ENCODE measurements at regions not wholly inside any gene's neighbourhood (a gene's known extent, or its start where the extent isn't known, plus 50 kb on each side); places are given as distances from the start of the nearest gene placed in this dataset.
"Not testable (repeated sequence)": the region's sequence is repeated elsewhere in the genome, so short reads cannot be mapped to it uniquely, and the experiment has no call there.

GRCh38 chr12:131192951-131193350 lies 239.2 kb downstream of the ADGRD1 start:
- TF ChIP-seq MAX (IDR thresholded peaks at IDR 0.05; ENCODE audit: low read depth, low read length) (no peak), CTCF (IDR thresholded peaks at IDR 0.05; ENCODE audit: low read depth, low read length) (no peak), POLR2A (IDR thresholded peaks at IDR 0.05; ENCODE audit: extremely low read depth, insufficient read length) (no peak), MYC (IDR thresholded peaks at IDR 0.05; ENCODE audit: low read depth, low read length) (no peak)
- DNase-seq (ENCODE audit: low read depth), result no peak
- H3K4me3 ChIP-seq (ENCODE audit: low read depth, low read length), result no peak overlapping the region

GRCh38 chr12:131194166-131194565 lies 240.5 kb downstream of the ADGRD1 start:
- no peak overlapping the region for H3K4me3 ChIP-seq (ENCODE audit: low read depth, low read length)
- DNase-seq (ENCODE audit: low read depth), result peak; percentile 57
- no peak for TF ChIP-seq MYC (IDR thresholded peaks at IDR 0.05; ENCODE audit: low read depth, low read length)
- TF ChIP-seq CTCF (IDR thresholded peaks at IDR 0.05; ENCODE audit: low read depth, low read length), result no peak
- TF ChIP-seq MAX (IDR thresholded peaks at IDR 0.05; ENCODE audit: low read depth, low read length), result no peak; the same call in 1 of the 2 replicates
- TF ChIP-seq POLR2A (IDR thresholded peaks at IDR 0.05; ENCODE audit: extremely low read depth, insufficient read length), result no peak

DNA sequence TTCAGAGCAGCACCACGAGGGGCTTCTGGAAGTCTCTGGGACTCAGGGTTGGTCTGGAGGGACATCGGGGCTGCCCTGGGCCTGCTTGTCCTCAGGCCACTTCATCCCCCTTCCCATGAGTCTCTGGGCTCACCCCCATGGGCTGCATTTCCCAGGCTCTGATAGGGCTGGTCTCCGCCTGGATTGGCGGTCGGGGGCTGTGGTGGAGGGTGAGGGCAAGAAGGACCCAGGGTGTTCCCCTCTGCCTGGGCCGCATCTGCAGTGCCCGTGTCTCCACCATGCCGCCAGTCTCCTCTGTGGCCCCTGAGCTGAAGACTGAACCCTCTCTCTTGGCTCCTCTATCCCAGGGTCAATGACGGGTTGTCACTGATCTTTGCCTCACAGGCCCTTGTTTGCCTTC lies 242.1 kb downstream of the ADGRD1 start:
- TF ChIP-seq POLR2A (IDR thresholded peaks at IDR 0.05; ENCODE audit: extremely low read depth, insufficient read length), result no peak
- TF ChIP-seq CTCF (IDR thresholded peaks at IDR 0.05; ENCODE audit: low read depth, low read length), result no peak
- TF ChIP-seq MYC (IDR thresholded peaks at IDR 0.05; ENCODE audit: low read depth, low read length), result no peak
- no peak for TF ChIP-seq MAX (IDR thresholded peaks at IDR 0.05; ENCODE audit: low read depth, low read length)
- no peak for DNase-seq (ENCODE audit: low read depth)
- no peak overlapping the region for H3K4me3 ChIP-seq (ENCODE audit: low read depth, low read length)

DNA sequence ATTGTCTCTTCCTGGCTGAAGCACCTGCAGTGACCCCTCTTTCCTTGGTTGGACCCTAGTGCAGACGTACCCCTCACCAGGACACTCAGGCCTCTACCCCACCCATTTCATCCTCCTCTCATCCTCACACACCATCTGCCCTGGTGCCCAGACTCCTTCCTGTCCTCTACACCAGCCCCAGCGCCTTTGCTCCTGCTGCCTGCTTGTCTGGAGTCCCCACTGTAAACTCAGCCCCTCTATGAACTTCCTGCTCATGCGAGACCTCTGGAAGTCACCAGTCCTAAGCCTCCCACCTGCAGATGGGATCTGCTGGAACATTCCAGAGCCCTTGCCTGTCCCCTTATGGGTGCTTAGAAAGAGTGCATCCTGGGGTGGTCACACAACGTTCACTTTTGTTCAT lies 242.5 kb downstream of the ADGRD1 start:
- TF ChIP-seq MAX (IDR thresholded peaks at IDR 0.05; ENCODE audit: low read depth, low read length) (no peak), POLR2A (IDR thresholded peaks at IDR 0.05; ENCODE audit: extremely low read depth, insufficient read length) (no peak), CTCF (IDR thresholded peaks at IDR 0.05; ENCODE audit: low read depth, low read length) (no peak), MYC (IDR thresholded peaks at IDR 0.05; ENCODE audit: low read depth, low read length) (no peak)
- no peak for DNase-seq (ENCODE audit: low read depth)
- H3K4me3 ChIP-seq (ENCODE audit: low read depth, low read length), result no peak overlapping the region

DNA sequence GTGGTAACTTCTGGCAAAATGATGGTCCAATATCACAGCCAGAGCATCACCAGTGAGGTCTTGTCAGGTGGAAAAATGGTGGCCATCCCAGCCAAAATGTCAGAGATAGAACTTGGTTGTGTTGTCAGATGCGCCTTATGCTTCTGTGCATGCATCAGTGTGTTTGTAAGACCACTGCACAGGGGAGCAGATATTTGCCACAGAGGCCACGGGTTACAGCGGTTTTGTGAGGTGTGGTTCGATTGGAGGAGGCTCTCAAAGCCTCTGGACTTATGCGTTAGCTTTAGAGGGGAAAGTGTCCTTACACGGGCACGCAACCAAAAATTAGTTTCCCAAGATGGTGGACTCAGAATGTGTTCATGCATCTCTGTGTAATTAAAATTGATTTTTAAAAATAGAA lies 243.8 kb downstream of the ADGRD1 start:
- no peak overlapping the region for H3K4me3 ChIP-seq (ENCODE audit: low read depth, low read length)
- DNase-seq (ENCODE audit: low read depth), result no peak
- no peak for TF ChIP-seq CTCF (IDR thresholded peaks at IDR 0.05; ENCODE audit: low read depth, low read length)
- no peak for TF ChIP-seq MYC (IDR thresholded peaks at IDR 0.05; ENCODE audit: low read depth, low read length)
- no peak for TF ChIP-seq MAX (IDR thresholded peaks at IDR 0.05; ENCODE audit: low read depth, low read length)
- TF ChIP-seq POLR2A (IDR thresholded peaks at IDR 0.05; ENCODE audit: extremely low read depth, insufficient read length), result no peak

- H3K4me3 ChIP-seq (ENCODE audit: low read depth, low read length), result no peak overlapping the region
- TF ChIP-seq MAX (IDR thresholded peaks at IDR 0.05; ENCODE audit: low read depth, low read length) (no peak), MYC (IDR thresholded peaks at IDR 0.05; ENCODE audit: low read depth, low read length) (no peak), CTCF (IDR thresholded peaks at IDR 0.05; ENCODE audit: low read depth, low read length) (no peak), POLR2A (IDR thresholded peaks at IDR 0.05; ENCODE audit: extremely low read depth, insufficient read length) (no peak)
- DNase-seq (ENCODE audit: low read depth), result no peak
Observed at GRCh38 chr12:131199221-131199620, 245.5 kb downstream of the ADGRD1 start.

DNA sequence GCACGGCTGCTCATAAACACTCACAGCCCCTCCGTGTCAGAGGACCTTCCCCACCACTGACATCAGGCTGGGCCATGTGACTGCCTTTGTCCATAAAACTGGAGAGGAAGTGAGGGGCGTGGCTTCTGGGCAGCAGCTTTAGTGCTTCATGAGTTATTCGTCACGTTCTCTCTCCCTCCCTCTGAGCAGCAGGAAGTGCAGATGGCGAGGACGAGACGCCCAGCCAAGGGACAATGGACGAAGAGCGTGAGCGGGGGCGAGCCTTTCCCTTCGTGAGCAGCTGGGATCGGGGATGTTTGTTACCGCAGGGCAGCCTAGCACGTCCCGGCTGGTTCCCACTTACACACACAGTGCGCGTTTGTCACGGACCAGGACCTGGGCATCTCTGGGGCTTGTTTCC lies 248.2 kb downstream of the ADGRD1 start:
- DNase-seq (ENCODE audit: low read depth); H3K4me3 ChIP-seq (ENCODE audit: low read depth, low read length): not testable (repeated sequence)

Data from NB4 (cell line).